ENCODE measurements at regions not wholly inside any gene's neighbourhood (a gene's known extent, or its start where the extent isn't known, plus 50 kb on each side); places are given as distances from the start of the nearest gene placed in this dataset.

DNA sequence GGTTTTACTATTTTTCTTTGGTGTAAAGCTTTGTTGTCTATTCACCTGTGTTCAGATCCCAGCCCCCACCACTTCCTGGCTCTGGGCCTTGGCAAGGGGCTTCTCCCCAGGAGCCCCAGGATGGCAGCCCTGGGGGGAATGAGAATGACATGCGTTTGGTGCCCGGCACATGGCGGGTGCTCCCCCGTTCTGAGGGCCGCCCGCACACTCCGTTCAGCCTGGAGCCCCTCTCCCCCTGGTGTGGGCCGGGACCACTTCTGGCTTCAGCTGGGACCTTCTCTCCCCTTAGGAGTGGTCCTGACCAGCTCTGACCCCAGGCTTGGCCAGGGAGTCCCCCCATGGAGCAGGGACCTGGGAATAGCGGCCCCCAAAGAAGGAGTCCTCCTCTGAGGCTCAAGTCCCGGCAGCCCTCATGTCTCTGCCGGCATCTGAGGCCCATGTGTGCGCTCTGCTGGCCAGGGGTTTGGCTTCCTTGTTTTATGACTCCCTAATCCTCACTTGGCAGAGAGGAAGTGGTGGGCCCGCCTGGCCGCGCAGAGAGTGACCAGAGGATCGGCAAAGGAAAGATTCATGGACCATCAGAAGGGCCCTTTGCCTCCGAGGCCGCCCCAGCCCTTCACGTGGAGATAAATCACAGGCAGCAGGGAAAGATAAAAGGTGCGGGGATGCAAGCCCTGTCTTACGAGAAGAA, 57.0 kb upstream of the LMX1B start:
- no peak for DNase-seq (ENCODE audit: low read depth)

GRCh38 chr9:126558051-126558665, 55.6 kb upstream of the LMX1B start:
- DNase-seq (ENCODE audit: low read depth): peak; percentile 54

- no peak for DNase-seq (ENCODE audit: low read depth)
Observed at GRCh38 chr9:126559296-126559695, 54.4 kb upstream of the LMX1B start.

DNA sequence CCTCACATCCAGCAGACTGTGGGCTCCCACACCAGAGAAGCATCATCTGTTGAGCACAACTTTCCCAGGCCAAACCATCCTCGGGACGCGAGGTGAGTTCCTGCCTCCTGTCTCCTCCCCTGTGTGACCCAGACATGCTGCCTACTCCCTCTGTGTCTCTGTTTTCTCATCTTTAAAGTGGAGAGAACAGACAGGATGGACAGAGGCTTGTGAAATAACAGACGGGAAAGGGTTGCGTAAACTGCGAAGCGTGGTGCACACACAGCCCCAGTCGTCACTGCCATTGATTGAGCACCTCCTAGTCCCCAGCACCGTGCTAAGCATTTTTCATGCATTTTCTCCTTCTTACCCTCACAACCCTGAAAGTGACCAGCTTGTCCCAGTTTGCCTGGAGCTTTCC, 52.1 kb upstream of the LMX1B start:
- no peak for DNase-seq (ENCODE audit: low read depth)

GRCh38 chr9:126563556-126563955, 50.2 kb upstream of the LMX1B start:
- DNase-seq (ENCODE audit: low read depth): no peak
